22Rv1 (cell line): ENCODE measurements at regions not wholly inside any gene's neighbourhood (a gene's known extent, or its start where the extent isn't known, plus 50 kb on each side); places are given as distances from the start of the nearest gene placed in this dataset.

Source experiments
- H3K27ac ChIP-seq: fragments of 450-650 bp; 2 replicates; pipeline ENCODE4 v1.5.1; 2017
- ZFX ChIP-seq: fragments of 450-650 bp; IDR thresholded peaks from 2 replicates; pipeline ENCODE4 v1.6.1; 2017; ENCODE audit warnings: antibody characterized with exemption, borderline replicate concordance
- TF ChIP-seq, protein P1 (sequence below): fragments of 450-650 bp; IDR thresholded peaks from 2 replicates; pipeline ENCODE4 v1.5.1; 2017; ENCODE audit warnings: mild to moderate bottlenecking

DNA sequence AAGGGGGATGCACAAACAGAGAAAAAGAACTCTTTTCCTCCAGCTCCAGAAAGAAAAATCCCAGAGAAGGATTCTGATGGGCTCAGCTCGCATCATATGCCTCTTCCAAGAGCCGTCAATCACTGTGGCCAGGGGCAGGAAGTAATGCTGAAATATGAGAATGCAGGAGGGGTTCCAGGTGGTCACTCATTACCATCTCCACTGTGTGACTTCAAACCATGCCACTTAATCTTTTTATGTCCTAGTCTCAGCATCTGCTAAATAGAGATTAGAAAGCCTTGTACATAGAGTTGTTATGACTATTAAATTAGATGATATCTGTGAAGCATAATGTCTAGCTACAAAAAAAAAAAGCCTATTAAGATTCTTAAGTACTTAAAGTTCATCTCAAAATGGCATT is 65.6 kb upstream of the FICD start:
- TF ChIP-seq, protein P1, sequence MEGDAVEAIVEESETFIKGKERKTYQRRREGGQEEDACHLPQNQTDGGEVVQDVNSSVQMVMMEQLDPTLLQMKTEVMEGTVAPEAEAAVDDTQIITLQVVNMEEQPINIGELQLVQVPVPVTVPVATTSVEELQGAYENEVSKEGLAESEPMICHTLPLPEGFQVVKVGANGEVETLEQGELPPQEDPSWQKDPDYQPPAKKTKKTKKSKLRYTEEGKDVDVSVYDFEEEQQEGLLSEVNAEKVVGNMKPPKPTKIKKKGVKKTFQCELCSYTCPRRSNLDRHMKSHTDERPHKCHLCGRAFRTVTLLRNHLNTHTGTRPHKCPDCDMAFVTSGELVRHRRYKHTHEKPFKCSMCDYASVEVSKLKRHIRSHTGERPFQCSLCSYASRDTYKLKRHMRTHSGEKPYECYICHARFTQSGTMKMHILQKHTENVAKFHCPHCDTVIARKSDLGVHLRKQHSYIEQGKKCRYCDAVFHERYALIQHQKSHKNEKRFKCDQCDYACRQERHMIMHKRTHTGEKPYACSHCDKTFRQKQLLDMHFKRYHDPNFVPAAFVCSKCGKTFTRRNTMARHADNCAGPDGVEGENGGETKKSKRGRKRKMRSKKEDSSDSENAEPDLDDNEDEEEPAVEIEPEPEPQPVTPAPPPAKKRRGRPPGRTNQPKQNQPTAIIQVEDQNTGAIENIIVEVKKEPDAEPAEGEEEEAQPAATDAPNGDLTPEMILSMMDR = no peak
- no peak for TF ChIP-seq ZFX
- H3K27ac ChIP-seq = no peak overlapping the region

DNA sequence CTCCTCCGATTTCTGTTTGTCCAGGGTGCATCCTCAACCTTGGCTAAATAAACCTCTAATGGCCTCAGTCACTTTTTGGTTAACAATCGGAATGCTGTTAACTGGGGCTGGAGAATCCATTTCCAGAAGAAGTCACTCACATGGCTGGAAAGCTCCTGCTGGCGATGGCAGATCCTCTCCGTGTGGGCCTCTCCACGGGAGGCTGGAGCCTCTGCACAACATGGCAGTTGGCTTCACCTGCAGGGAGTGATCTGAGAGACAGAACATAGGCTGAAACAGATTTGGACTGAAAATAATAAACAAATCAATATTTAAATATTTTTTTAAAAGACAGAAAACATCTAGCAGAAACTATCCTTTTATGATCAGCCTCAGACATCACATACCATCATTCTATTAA is 66.8 kb upstream of the FICD start:
- TF ChIP-seq, protein P1 = no peak
- no peak for TF ChIP-seq ZFX
- no peak overlapping the region for H3K27ac ChIP-seq

DNA sequence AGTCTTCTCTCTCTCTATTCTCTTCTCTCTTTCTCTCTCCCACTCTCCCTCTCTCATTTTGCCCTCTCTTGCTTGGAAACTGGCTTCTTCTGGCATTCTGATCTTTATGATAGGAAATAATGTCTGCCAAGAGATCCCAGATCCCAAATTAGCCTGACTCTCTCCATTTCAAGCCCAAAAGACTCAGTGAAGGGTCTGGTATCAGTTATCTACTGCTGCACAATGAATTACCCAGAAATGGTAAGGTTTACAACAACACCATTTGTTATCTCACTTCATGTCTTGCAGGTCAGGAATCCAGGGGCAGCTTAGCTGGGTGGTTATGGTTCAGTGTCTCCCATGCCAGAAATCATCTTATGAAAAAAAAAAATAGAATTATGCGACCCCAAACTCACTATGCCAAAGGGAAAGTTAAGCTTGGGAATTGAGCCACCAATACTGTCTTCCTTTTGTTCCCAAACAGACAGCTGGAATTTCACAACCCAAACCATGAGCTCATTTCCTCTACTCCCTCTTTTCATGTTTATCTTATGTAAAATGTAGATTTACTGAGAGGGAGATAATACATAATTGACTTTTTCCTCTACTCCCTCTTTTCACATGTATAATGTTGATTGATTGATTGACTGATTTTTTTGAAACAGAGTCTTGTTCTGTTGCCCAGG is 67.8 kb upstream of the FICD start:
- no peak for TF ChIP-seq ZFX
- TF ChIP-seq, protein P1 = no peak
- H3K27ac ChIP-seq = no peak overlapping the region

DNA sequence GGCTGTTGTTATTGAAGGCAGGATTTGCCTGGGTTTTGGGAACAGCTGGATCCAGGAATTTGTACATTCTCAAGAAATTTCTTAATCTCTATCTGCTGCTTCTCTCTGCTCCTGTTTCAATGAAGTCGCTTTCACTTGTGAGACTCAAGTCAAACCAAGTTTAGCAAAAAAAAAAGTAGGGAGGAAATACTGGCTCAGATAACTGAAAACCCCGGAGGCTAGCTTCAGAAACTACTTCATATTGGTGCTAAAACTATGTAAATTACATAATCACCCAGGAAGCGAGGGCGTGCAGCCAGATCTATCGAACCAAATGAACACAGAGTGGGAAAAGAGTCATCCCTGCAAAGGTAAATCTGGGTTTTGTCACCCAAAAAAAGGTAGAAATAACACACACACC is 68.3 kb upstream of the FICD start:
- no peak for TF ChIP-seq ZFX
- TF ChIP-seq, protein P1 = no peak
- H3K27ac ChIP-seq = no peak overlapping the region

DNA sequence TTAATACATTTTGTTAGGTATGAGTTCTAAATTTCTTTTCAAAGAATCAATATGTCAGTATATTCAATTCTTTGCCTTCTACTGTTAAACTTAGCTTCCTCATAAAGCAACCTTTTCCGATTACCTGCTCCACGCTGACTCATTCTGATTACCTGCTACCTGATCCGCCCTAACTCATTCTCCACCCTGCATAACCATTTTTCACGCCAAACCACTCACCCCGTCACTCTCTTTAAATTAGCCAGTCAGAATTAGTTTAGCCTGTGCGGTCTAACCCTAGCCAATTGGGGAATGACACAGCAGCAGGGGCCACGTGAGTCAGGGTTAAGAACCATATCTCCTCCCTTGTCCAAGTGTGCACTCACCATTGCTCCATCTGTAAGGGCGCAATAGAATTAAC is 72.2 kb upstream of the FICD start:
- TF ChIP-seq, protein P1 = no peak
- no peak for TF ChIP-seq ZFX
- H3K27ac ChIP-seq = no peak overlapping the region

DNA sequence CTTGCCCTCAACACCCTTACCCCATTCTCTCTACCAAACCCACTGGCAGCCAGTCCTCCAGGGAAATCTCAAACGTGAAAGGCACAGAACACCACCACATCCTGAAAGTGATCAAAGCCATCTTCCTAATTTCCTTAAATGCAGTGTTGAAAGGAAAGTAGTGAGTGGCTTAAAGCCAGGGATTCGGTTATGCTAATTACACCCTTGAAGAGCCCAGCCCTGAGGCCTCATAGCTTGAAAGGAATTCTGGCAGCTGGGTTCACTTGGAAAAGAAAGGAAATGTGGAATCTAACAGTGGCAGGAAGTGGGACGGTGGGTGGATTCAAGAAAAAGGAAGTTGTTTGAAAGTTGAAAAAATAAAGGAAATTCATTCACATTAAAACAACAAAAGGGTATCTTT is 73.0 kb upstream of the FICD start:
- TF ChIP-seq, protein P1 = no peak
- no peak for TF ChIP-seq ZFX
- no peak overlapping the region for H3K27ac ChIP-seq

DNA sequence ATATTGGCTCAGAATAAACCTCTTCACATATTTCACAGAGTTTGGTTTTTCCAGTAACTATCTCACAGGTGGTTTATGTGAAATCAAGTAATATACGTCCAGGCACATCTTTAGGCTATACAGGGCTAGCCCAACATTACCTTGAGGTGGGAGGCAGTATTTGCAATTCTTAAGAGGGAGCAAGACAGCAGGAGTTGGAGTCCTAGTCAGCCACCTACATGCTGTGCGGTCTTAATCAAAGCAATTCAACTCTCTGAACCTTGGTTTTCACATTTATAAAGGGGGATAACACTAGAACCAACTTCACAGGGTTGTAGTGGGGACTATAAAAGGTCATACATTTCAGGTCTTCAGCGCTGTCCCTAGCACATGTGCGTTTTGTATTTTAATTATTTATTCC is 73.5 kb upstream of the FICD start:
- TF ChIP-seq ZFX = no peak
- TF ChIP-seq, protein P1 = no peak
- no peak overlapping the region for H3K27ac ChIP-seq
